Loucy (cell line): ENCODE measurements at regions not wholly inside any gene's neighbourhood (a gene's known extent, or its start where the extent isn't known, plus 50 kb on each side); places are given as distances from the start of the nearest gene placed in this dataset.

Source experiments
- H2AFZ ChIP-seq: fragments of 200-600 bp; sonication (generic); 2 replicates; pipeline ENCODE4 v1.6.0; 2016; ENCODE audit warnings: antibody characterized with exemption, mild to moderate bottlenecking, low read length, moderate library complexity
- H3F3A ChIP-seq: fragments of 200-600 bp; 2 replicates; pipeline ENCODE4 v1.6.0; 2016; ENCODE audit warnings: antibody characterized with exemption, low read depth, mild to moderate bottlenecking
- H3K27me3 ChIP-seq: fragments of 200-600 bp; sonication (generic); 2 replicates; pipeline ENCODE4 v1.6.1; 2014; ENCODE audit warnings: low read length, mild to moderate bottlenecking; ENCODE audit not compliant: insufficient read depth, poor library complexity, severe bottlenecking
- H3K36me3 ChIP-seq: fragments of 200-600 bp; sonication (generic); 2 replicates; pipeline ENCODE4 v1.6.1; 2016; ENCODE audit warnings: low read length; ENCODE audit not compliant: insufficient read depth
- H3K4me1 ChIP-seq: fragments of 200-600 bp; sonication (generic); 2 replicates; pipeline ENCODE4 v1.5.1; 2014; ENCODE audit warnings: low read length, mild to moderate bottlenecking; ENCODE audit not compliant: insufficient read depth, poor library complexity, severe bottlenecking
- H3K4me2 ChIP-seq: fragments of 200-600 bp; sonication (generic); 2 replicates; pipeline ENCODE4 v1.6.0; 2014; ENCODE audit warnings: antibody characterized with exemption, low read length, low read depth, mild to moderate bottlenecking; ENCODE audit not compliant: poor library complexity, severe bottlenecking
- H3K4me3 ChIP-seq: fragments of 200-600 bp; sonication (generic); 2 replicates; pipeline ENCODE4 v1.5.1; 2014; ENCODE audit warnings: low read length, mild to moderate bottlenecking, mixed read lengths; ENCODE audit not compliant: poor library complexity, severe bottlenecking
- H3K79me2 ChIP-seq: fragments of 200-600 bp; sonication (generic); 2 replicates; pipeline ENCODE4 v1.6.1; 2014; ENCODE audit warnings: low read length; ENCODE audit not compliant: insufficient read depth
- H3K9ac ChIP-seq: fragments of 200-600 bp; sonication (generic); 2 replicates; pipeline ENCODE4 v1.6.0; 2014; ENCODE audit warnings: mild to moderate bottlenecking, low read depth, low read length, moderate library complexity; ENCODE audit not compliant: poor library complexity, severe bottlenecking
- H3K9me2 ChIP-seq: fragments of 200-600 bp; sonication (generic); replicated peaks from 2 replicates; pipeline ENCODE4 v1.6.1; 2016; ENCODE audit warnings: low read depth, low read length, mixed read lengths
- H3K9me3 ChIP-seq: fragments of 200-600 bp; sonication (generic); 2 replicates; pipeline ENCODE4 v1.6.1; 2014; ENCODE audit warnings: mild to moderate bottlenecking, antibody characterized with exemption, low read length, low read depth; ENCODE audit not compliant: insufficient read depth
- H4K20me1 ChIP-seq: fragments of 200-600 bp; sonication (generic); 2 replicates; pipeline ENCODE4 v1.6.0; 2014; ENCODE audit warnings: antibody characterized with exemption, low read length, mild to moderate bottlenecking; ENCODE audit not compliant: insufficient read depth, poor library complexity, severe bottlenecking
- CTCF ChIP-seq: fragments of 200-600 bp; sonication (generic); conservative IDR thresholded peaks from 2 replicates; pipeline ENCODE4 v1.5.1; 2014; ENCODE audit warnings: mild to moderate bottlenecking, antibody characterized with exemption, low read length
- EZH2phosphoT487 ChIP-seq: fragments of 200-600 bp; IDR thresholded peaks from 2 replicates; pipeline ENCODE4 v1.6.1; 2018; ENCODE audit warnings: antibody characterized with exemption, mild to moderate bottlenecking, moderate library complexity, borderline replicate concordance

- Histone ChIP-seq H3K4me2 (no peak overlapping the region), H3K9ac (no peak overlapping the region), H4K20me1 (no peaks in the 10 kb centered on the region), H3K27me3 (no peaks in the 10 kb centered on the region), H3K36me3 (no peaks in the 10 kb centered on the region), H3K4me1 (no peaks in the 10 kb centered on the region), H2AFZ (no peak overlapping the region), H3K4me3 (no peak overlapping the region), H3K79me2 (no peaks in the 10 kb centered on the region), H3K9me3 (no peaks in the 10 kb centered on the region), H3F3A (no peaks in the 10 kb centered on the region), H3K9me2 (no peaks in the 10 kb centered on the region)
- no peak for TF ChIP-seq EZH2phosphoT487
- no peak for TF ChIP-seq CTCF
These were observed 644.4 kb upstream of the FAM241A start for GRCh38 chr4:111500858-111501257.

GRCh38 chr4:111501946-111502345, 643.3 kb upstream of the FAM241A start:
- no peak overlapping the region for H3K9ac ChIP-seq
- H2AFZ ChIP-seq = no peak overlapping the region
- no peaks in the 10 kb centered on the region for H3F3A ChIP-seq
- TF ChIP-seq CTCF = no peak
- TF ChIP-seq EZH2phosphoT487 = no peak
- no peak overlapping the region for H3K4me2 ChIP-seq
- no peaks in the 10 kb centered on the region for H3K79me2 ChIP-seq
- no peaks in the 10 kb centered on the region for H3K4me1 ChIP-seq
- H3K4me3 ChIP-seq = no peak overlapping the region
- H3K9me3 ChIP-seq = no peaks in the 10 kb centered on the region
- H3K9me2 ChIP-seq = no peaks in the 10 kb centered on the region
- H3K27me3 ChIP-seq = no peaks in the 10 kb centered on the region
- H4K20me1 ChIP-seq = no peaks in the 10 kb centered on the region
- H3K36me3 ChIP-seq = no peaks in the 10 kb centered on the region

DNA sequence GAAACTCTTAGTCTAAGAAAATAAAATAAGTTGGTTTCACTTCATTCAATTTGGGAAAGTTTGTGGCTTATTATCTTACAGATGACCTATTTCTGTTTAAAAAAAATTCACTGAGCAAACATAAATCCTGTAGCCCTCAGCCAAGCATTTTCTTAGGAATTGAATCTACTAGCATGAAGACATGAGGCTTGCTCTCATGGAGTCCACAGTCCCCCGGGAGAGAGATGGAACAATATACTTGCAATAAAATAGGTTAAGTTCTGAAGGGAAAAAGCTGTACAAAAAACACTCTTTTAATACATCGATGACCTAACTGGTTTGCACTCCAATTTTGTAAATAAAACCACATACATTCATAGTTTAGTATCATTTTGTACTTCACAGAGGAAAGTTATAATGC, 642.6 kb upstream of the FAM241A start:
- Histone ChIP-seq H4K20me1 (no peaks in the 10 kb centered on the region), H3K27me3 (no peaks in the 10 kb centered on the region), H3K9ac (no peak overlapping the region), H3K9me2 (no peaks in the 10 kb centered on the region), H3K79me2 (no peaks in the 10 kb centered on the region), H3K4me2 (no peak overlapping the region), H3K4me3 (no peak overlapping the region), H3F3A (no peaks in the 10 kb centered on the region), H3K36me3 (no peaks in the 10 kb centered on the region), H3K9me3 (no peaks in the 10 kb centered on the region), H3K4me1 (no peaks in the 10 kb centered on the region), H2AFZ (no peak overlapping the region)
- TF ChIP-seq CTCF (no peak), EZH2phosphoT487 (no peak)
